ENCODE measurements at regions not wholly inside any gene's neighbourhood (a gene's known extent, or its start where the extent isn't known, plus 50 kb on each side); places are given as distances from the start of the nearest gene placed in this dataset.

DNA sequence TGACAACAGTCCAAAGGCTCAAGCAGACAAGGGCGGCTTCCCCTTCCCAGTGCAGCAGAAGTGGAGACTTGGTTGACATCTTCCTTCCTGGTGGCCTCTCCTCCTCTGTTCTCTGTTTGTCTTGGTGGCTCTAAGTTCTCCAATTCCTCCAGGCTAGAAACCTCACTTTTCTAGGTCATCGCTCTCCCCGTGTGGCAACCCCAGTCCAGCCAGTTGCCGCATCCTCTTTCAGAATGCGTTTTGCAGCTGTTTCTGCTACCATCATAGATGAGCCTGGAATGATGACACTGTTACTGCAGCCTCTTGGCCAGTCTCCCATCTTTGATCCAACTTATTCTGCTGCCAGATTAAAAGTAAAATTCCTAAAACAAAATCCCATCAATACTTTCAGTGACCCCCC, 201.5 kb downstream of the TRIM29 start:
- no peak for ATAC-seq

DNA sequence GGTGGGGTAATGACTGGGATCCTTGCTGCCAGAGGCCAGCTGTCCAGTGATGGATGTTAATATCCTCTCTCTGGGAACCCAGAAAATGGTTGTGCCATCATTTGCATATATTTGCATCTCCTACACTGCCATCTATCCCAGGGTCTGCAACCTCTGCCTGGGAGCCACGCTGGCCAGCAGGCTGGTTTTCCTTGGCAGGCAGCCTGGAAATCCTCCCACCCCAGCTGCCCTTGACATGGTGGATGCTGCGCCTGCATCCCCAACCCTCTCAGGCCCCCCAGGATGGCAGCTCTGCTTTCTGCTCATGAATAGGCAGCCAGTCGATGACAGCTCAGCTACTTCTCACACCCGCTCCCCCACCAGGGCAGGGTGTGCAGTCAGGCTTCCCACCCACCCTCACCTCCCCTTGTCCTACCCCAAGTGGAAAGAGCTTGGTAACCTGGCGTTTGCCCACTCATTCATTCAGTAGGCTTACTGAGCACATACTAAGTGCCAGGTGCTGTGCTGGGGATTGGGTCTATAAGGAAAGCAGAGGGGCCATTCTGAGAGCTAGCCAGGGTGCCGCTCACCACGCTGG, 202.5 kb downstream of the TRIM29 start:
- no peak for ATAC-seq

DNA sequence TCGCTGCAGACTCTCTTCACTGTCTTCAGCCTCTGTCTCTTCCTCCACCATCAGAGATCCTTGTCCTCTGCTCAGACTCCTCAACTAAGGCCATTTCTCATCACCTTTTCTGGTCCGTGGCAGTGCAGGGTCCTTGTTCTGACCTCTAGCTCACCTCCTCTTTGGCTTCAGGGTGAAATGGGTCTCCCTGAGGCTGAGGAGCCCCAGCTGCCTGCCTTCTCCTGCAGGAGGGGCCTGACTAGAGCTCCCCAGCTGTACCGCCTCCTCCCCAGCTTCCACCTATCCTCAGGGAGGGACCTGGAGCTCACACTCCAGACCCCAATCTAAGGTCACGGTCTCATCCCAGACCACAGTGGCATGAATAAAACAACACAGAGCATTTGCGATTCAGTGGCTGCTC, 203.0 kb downstream of the TRIM29 start:
- no peak for ATAC-seq

DNA sequence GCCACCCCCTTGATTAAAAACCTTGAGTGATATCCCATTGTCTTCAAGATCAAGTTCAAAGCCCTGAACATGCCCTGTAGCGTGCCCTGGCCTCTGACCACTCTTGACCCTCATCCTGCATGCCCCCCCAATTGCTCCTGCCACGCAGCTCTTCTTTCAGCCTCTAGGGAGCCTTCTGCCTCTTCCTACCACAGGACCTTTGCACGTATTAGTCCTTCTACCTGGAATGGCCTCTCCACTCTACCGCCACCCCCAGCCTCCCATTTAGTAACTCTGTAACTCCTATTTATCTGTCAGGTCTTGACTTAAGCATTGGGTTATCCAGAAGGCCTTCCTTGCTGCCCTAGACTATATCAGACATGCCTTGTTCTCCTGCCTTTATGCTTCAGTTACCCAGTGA, 203.6 kb downstream of the TRIM29 start:
- no peak for ATAC-seq

DNA sequence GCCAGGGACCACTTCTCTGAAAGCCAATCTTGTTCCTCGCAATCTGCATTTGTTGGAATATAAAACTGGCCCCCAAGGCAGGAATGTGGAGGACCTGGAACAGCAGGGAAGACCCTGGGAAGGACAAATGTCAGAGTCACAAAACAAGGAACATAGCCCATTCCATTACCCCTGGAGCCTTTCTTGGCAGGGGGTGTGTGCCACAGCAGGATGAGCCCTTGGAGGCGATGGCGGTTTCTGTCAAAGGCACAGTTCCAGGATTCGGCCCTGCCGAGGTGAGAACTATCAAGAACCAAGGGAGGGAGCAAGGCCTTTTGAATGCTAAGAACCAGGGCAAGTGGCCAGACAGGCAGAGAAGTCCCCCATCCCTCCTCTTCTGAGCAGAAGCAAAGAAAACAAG, 204.3 kb downstream of the TRIM29 start:
- ATAC-seq = no peak

DNA sequence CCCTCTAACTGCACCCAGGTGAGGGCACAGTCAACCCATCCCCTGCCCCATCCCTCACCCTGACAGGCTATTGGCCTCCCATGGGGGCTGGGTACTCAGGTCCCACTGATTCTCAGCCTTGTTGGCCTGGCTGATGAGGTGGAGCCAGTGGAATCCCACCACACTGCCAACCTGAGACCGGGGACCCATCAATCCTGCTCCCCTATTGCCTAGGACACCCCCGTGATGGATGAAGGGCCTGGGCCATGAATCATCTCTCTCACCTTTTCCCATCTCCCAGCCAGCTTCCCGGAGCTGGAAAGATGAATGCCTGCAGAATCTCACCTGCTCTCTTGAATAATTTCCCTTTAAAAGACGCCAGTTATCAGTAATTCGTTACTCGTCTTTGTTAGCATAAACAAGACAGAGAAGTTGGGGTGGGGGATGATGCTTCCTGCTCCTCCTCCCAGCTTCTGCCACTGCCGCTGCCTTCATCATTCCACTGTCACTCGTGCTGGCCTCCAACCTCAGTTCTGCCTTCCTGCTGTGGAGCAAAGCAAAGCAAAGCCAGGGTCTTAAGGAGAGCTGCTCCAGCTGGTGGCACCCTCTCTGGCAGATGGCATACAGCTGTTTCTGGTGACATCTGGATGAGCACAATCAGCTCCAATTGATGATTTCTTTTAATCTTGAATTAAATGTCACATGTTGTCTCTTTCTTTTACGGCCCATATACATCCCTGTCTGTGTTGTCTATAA, 204.0 kb upstream of the NECTIN1 start:
- no peak for ATAC-seq

DNA sequence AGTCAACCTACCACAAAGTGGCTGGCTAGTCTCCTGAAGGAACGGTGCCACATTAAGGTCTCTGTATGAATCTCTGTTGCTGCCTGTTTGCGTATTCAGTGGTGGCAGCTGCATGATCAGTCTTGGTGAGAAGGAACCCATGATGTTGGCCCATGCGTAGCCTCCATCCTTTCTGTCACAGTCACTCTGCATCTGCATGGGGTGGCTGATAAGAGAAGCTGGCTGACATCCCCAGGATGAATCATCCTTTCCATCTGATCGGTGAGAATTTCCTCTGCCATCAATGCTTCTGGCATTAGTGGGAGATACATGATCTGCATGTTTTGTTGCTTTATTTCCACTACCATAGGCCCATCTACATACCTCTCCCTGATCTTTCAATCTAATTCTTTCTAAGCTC, 199.0 kb upstream of the NECTIN1 start:
- no peak for ATAC-seq

DNA sequence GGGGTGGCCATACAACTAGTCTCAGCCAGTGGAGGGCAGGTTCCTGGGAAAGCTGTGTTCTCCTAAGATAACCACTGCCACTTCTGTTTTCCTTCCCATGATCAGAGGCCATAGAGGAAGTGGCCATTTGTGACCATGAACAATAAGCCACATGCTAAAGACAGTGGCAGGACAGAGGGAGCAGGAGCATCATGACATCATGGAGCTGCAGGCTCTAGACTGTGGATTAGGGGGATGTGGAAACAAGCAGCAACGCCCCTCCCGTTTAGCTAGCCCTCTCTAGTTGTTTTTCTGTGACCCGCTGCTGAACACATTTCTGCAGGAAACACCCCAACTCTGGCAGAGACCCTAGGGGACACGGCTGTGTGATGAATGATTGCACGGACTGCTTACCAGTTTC, 195.0 kb upstream of the NECTIN1 start:
- no peak for ATAC-seq

DNA sequence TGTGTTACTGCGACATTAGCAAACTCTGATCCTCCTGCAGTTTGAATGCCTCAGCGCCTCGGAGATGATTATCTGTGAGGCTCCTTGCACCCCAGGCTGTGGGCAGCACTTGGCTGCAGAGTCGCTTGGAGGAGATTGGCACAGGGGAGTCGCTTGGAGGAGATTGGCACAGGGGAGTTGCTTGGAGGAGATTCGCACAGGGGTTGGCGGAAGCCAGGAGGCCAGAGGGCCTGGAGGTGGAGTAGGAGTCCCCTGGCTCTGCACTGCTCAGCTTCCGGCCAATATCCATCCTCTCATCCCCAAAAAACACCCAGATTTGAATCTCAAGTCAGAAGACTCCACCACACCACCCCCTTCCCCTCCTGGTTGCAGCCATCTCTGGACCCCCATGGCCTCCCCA, 192.6 kb upstream of the NECTIN1 start:
- ATAC-seq = no peak

DNA sequence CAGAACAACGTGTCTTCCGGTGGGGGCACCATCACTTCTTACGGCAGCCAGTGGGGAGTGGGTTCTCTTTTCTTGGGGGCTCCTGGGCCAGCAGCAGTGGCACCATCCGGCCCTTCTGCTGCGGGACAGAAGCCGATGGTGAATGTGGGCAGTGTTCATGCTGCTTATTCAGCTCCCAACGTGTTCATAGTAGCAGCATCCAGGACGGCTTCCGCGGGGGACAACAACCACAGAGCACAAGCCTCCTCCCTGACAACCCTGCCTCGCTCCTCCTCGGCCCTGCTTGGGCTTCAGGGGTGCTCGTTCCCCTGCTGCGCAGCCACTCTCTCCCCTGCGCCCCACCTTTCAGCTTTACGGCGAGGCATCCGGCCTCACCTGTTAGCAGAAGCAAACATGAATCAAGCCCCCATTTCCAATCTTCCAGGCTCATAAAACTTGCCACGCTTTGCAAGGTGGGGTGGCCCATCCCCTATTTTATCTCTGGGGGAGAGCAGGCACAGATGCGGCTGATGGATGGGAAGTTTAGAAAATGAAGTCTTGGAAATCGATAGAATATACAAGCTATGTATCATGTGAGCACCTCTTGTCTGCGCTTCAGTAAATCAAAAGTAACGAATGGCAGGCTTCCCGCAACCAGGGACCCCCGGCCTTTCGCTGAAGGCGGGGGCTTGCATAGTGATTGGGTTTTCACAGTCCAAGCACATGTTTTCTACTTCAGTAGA, 191.8 kb upstream of the NECTIN1 start:
- ATAC-seq = no peak

DNA sequence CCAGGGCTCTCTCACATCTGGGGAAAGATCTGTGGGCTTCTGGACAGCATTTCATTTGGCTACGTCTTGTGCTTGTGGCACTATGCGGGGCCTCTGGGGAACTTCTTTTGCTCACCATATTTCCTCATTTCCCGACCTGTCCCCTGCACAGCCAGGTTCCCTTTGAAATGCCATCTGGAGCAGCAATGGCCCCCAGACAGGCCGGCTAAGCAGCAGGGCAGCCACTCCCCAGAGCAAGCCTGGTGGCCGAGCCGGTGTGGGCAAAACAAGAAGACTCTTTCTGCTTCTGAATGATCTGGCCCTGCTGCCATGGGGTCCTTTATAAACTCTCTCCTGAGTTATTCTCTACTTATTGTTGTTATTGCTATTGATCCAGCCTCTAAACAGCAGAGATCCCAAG, 190.7 kb upstream of the NECTIN1 start:
- no peak for ATAC-seq

DNA sequence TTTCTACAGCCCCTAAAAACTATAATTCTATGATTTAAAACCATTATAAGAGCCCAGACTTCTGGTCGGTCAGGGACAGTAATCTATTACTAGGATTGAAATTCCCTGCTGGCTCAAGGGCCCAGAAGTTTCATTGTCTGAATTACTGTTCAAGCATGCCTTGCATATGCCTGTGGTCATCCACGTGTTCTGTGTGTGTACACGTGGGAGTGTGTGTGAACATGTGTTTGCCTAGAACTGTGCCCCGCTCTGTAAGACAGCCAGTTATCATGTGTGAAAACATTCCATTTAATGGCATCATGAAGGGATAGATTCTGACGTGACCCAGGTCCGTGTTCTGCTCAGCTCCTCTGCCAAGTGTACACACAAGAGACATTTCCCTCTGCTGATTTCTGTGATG, 189.3 kb upstream of the NECTIN1 start:
- no peak for ATAC-seq

DNA sequence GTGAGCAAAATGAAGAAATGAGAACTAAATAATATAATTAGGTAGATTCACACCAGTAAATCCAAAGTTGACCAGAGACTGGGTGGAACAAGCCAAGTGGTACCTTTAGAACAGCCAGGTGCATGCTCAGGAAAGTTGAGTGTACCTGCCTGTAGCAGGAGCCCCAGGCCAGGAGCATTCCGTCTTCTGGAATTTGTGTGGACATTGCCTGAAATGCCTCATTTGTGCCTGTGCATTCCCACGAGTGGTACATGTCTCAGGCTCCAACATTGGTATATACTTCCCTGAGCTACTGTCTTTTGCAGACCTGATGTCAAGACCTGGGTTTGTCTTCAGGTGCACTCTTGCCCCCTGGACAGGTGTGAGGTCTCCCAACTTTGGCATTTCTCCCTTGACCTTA, 187.6 kb upstream of the NECTIN1 start:
- no peak for ATAC-seq

DNA sequence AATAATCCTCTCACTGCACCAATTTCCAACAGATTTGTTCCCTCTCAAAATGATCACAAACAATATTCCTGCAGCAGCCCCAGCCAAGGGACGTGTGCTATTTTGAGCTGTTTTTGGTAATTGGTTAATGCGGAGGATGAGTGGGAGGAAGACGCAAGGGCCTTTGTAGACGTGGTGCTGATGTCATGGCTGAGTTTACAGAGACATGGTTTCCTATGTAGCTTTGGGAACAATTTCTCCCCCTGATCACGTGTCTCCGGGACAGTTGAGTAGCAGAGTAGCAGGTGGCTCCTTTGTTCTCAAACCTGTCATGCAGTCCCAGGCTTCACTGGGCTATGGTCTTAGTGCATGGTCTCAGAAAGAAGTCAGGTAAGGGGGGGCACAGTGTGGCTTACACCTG, 183.2 kb upstream of the NECTIN1 start:
- ATAC-seq = no peak

DNA sequence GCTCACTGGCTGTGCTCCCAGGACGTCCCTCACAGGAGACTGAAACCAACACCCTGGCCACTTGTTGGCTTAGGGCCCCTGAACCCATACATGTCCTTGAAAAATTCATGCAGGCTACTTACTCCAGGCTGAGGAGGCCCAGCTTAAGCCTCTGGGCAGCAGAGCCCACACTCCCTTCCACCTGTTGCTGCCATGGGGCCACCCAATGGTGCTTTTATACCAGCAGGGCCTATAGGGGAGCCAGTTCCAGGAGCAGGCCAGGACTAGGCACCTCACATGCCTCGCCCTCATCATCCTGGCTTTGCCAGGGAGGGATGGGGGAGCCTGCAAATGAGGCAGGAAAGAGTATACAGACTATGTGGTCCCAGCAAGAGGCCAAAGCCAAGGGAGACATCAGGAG, 181.7 kb upstream of the NECTIN1 start:
- no peak for ATAC-seq

DNA sequence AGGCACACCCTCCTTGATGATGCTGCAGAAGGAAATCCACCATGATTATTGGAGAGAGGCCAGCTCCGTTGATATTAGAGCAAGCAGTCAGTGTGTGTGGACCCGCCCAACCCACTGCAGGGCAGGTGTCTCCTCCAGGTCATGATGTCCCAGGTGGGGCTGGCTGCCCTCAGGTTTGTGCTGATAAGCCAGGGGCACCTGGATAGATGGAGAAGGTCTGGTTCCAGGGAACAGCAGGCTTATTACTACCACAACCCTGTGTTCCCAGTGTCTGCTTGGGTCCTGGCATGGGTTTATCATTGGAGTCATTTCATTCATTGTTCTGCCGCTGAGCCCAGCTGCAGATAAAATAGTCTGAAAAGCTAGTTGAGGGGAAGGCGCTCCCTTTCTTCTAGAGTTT, 181.1 kb upstream of the NECTIN1 start:
- no peak for ATAC-seq

DNA sequence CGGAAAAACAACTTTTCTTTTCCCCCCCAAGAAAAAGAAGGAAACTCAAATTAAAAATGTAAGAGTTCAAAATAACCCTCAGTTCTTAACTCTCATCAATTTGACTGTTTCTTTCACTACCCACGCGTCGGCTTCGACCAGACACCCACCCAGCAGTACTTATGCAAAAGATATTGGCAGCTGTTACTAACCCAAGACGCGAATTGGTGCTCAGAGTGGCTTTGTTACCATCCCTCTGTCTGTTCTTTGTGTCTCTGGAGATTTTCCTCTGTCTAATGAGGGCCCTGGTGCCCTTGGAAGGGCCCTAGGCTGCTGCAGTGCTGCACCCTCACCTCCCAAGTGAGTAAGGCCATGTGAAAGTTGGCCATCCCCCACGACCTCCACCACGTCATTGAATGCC, 180.5 kb upstream of the NECTIN1 start:
- no peak for ATAC-seq

DNA sequence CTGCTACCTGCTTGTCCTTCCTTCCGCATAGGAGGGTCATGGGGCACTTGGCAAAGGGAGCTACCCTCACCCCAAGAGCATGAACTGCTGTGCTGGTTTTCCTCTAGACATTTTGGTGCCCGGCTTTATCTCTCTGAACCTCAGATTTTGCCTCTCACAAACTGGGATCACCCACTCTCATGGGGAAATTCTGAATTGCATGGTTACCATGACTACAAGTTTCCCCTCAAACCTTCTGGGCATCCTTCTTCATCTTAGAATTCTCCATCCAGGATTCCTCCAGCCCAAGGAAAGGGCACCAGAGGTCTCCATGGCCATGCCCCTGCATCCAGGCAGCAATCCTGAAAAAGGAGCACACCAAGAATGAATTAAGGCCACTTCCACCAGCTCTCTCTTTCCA, 180.1 kb upstream of the NECTIN1 start:
- ATAC-seq = no peak

DNA sequence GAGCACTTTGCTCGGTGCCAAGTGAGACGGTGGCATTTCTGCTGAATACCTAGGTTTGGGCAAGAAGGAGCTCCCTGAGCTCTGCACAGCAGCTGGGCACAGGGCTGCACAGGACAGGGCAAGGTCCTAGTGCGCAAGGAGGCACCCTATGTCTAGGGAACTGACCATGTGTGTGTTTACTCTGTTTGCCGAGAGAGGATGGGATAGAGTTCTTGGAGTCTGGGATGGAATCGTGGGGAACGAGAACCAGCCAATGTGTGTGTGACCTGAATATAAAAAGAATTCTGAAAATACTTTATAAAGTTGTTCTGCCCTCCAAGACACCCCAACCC, 179.5 kb upstream of the NECTIN1 start:
- ATAC-seq = no peak

DNA sequence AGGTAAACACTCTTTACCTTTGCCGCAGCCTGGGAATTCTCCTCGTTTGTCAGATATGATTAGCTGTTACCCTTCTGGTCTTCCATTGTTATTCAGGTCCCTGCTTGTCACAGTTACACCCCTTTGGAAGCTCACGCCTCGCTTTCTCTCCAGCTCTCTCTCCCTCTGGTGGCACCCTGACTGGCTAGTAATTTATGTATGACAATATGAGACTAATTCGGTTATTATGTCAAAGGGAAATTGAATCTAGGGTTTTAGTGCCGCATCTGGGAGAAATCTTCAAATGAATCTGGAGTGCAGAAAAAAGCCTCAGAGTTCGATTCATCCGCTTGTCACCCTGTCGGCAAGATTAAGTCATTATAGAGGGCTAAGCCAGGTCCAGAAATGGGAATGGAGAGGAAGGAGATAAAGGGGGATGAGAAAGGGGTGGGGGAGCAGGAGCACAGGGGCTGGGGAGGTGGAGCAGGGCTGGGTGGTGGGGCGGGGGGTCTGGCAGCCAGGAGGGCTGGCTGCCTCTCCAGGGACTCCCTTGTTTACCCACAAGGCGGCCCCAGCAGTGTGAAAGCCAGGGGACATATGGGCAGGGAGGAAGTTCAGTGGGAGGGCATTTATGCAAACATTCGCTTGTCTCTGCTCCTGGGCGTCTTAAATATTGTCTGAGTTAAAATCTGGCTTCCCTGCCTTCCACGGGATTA, 179.0 kb upstream of the NECTIN1 start:
- peak; percentile 75 for ATAC-seq

DNA sequence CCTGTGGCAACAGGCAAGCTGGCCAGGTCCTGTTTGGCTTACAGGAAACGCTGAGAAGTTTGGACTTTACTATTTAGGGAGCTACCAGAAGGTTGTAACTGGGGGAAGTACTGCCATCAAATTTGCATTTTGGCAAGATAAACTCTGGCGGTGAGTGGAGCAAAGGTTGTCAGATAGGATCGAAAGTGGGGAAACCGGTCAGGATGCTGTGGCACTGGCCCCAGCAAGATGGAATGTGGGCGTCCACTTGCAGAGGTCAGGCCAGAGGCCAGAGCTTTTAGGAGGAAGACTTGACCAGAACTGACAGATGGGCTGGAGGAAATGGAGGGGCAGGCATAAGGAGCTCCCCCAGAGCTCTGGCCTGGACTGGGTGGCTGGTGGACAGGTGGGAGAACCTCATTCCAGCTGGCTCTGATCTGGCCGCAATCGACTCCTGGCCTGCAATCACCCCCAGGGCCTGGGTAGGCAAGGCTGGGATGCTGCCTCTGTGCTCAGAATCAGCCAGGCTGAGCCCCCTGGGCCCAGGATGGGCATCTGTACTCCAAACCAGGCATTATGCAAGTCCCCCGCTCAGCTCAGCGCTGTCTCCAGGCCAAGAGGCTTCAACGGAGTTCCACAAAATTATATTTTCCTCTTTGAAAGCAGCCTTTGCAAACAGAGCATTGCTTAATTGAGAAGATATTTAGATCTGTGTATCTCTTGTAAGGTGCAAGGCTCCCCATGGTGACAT, 178.3 kb upstream of the NECTIN1 start:
- peak; percentile 5 for ATAC-seq

DNA sequence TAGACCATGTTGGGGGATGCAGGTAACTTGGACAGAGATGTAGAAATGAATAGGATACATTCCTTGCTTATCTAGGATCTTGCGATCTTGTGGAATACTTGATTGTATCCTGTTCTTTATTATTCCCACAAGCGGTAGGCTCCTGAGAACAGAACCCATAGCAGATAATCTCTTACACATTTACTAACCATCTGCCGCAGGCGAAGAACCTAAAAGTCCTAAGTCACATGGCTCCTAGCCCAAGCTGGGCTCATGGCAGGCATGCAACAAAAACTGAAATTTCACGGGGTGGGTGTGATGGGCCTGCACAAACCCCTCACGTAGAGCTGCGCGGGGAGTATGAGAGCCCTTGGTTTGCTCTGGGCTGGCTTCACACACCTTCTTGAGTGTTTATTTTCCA, 177.4 kb upstream of the NECTIN1 start:
- ATAC-seq = no peak

DNA sequence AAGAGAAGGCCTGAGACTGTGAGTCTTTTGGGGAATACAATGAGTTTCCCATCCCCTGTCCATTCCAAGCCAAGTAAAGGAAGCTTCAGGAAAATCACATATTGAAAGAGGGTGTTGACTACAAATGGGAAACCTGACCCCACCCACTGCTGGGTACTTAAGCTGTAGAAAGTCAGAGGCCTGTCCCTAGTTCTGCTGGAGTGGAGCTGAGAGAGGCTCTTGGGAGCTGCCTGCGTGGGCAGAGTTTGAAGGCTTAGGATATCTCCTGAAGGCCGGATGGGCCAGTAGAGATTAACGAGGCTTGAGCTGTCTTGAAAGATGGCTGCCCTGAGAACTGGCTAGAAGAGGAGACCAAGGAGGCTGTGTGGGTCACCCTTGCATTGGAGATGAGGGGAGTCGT, 176.2 kb upstream of the NECTIN1 start:
- no peak for ATAC-seq

Measured in esophagus mucosa (tissue), 1 donor.